Keratinocyte (primary cell): ENCODE measurements at regions not wholly inside any gene's neighbourhood (a gene's known extent, or its start where the extent isn't known, plus 50 kb on each side); places are given as distances from the start of the nearest gene placed in this dataset.

Experiments used
- EZH2 ChIP-seq: IDR thresholded peaks from one replicate; pipeline ENCODE4 v1.6.1; 2012; ENCODE audit warnings: inconsistent platforms, mild to moderate bottlenecking, low read length, moderate library complexity
- TF ChIP-seq, protein P1 (sequence below), 3 experiments: IDR thresholded peaks in 1 of 3; conservative IDR thresholded peaks in 1 of 3; optimal IDR thresholded peaks in 1 of 3; 2 replicates in 2 of 3; 3 replicates in 1 of 3; pipeline versions ENCODE3 to v1.5.1; 2011; ENCODE audit warnings: low read length in 3 of 3, mild to moderate bottlenecking in 3 of 3, moderate library complexity in 2 of 3, control low read depth in 1 of 3, inconsistent platforms in 1 of 3; ENCODE audit not compliant: insufficient read depth in 2 of 3; ENCODE audit errors: extremely low read depth in 1 of 3

DNA sequence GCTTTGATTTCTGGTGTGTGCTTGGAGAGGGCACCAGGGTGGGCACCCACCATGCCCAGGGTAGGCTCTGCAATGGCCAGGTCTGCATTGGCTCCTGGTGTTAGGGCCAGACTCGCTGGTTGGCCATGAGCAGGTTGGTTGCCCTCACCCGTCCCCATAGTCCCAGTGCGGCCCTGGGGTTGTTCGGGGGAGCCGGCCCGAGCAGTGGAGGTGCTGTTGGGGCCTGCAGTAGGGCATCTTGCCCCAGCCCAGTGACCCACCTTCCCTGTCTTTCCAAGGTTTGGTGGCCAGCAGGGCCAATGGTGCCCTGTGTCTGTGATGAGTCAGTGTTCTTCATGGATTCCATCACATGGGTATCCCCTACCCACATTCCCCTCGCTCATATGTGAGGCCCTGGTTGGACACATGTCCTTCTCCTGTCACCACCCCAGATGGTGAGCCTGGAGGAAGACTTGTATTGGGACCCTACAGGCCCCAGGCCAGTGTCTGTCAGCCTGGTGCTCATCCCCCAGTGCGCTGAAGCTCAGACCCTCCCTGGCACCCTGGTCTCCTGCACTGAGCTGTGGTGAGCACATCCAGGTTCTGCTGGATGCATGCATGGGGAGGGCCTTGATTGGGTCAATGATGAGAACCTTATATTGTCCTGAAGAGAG is 190.1 kb downstream of the UBE3A start:
- TF ChIP-seq, protein P1, sequence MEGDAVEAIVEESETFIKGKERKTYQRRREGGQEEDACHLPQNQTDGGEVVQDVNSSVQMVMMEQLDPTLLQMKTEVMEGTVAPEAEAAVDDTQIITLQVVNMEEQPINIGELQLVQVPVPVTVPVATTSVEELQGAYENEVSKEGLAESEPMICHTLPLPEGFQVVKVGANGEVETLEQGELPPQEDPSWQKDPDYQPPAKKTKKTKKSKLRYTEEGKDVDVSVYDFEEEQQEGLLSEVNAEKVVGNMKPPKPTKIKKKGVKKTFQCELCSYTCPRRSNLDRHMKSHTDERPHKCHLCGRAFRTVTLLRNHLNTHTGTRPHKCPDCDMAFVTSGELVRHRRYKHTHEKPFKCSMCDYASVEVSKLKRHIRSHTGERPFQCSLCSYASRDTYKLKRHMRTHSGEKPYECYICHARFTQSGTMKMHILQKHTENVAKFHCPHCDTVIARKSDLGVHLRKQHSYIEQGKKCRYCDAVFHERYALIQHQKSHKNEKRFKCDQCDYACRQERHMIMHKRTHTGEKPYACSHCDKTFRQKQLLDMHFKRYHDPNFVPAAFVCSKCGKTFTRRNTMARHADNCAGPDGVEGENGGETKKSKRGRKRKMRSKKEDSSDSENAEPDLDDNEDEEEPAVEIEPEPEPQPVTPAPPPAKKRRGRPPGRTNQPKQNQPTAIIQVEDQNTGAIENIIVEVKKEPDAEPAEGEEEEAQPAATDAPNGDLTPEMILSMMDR (optimal IDR thresholded peaks at IDR 0.05 in 1 of 3, IDR thresholded peaks at IDR 0.05 in 1 of 3, conservative IDR thresholded peaks at IDR 0.05 in 1 of 3; ENCODE audit: extremely low read depth in 1 of 3, insufficient read depth in 2 of 3, low read length in 3 of 3) = no peak
- no peak for TF ChIP-seq EZH2
